ENCODE measurements at regions not wholly inside any gene's neighbourhood (a gene's known extent, or its start where the extent isn't known, plus 50 kb on each side); places are given as distances from the start of the nearest gene placed in this dataset.

DNA sequence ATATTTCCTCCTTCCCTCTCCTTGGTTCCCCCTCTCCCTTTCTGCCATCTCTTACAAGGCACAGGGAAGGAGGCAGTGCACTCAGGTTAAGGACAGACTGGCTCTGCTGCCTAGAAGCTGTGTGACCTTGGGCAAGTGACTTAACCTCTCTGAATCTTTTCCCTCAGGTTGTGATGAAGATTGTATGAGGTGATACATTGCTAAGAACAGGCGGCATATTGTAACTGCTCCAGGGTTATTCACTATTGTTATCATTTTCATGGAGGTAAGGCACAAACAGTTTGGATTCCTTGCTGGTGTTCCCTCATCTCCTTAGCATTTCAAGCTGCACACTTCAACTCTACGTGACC, 126.6 kb upstream of the CXCR4 start:
- ATAC-seq (ENCODE audit: poor library complexity): no peak
- intact Hi-C loops (cut with DNase I): no loop called here
- DNase-seq: no peak

GRCh38 chr2:136243638-136244535, 125.9 kb upstream of the CXCR4 start:
- DNase-seq (peak; percentile 42), ATAC-seq (ENCODE audit: poor library complexity) (peak; percentile 24)
- intact Hi-C loops (cut with DNase I): no loop called here

DNA sequence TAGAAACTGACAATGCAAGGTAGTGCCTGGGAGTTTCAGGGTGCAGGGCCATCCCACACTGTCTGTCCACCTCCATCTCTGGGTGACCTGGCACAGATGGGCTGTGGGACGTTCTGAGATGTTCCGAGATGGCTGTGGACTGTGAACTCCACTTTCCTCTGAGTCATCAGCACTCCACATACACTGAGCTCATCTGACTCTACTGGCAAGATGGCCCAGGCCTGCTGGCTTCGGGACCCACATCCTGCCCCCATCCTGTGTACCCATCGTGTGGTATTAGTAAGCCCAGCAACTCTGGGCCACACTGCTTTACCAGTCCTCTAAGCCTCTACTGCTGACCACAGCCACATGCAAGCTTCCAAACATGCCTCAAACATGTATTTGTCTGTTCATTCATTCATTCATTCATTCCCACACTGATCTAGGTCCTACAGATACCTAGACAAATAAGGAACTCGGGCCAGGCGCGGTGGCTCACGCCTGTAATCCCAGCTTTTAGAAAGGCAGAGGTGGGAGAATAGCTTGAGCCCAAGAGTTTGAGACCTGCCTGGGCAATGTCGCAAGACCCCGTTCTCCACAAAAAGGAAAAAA, 124.8 kb upstream of the CXCR4 start:
- intact Hi-C loops (cut with DNase I): no loop called here
- ATAC-seq (ENCODE audit: poor library complexity): no peak

DNA sequence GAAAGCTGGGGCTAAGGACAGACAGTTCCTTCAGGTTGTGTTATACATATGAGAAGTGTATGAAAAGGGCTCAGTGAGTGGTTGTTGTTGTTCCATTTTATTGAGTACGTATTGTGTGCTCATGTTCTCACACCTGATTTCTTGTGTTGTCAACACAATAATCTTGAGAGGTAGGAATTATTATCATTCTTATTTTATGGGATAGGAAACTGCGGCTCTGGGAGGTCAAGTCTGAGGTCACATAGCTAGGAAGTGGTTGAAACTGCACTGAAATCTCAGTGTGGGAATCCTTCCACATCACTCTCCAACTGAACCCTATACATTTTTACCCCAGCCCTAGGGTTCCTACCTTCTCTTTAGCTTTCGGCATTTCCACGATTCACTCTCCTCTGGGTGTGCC, 124.2 kb upstream of the CXCR4 start:
- no peak for DNase-seq
- ATAC-seq (ENCODE audit: poor library complexity): no peak
- intact Hi-C loops (cut with DNase I): no loop called here

More for the DNA sequence above, 124.8 kb upstream of the CXCR4 start:
- DNase-seq: no peak

DNA sequence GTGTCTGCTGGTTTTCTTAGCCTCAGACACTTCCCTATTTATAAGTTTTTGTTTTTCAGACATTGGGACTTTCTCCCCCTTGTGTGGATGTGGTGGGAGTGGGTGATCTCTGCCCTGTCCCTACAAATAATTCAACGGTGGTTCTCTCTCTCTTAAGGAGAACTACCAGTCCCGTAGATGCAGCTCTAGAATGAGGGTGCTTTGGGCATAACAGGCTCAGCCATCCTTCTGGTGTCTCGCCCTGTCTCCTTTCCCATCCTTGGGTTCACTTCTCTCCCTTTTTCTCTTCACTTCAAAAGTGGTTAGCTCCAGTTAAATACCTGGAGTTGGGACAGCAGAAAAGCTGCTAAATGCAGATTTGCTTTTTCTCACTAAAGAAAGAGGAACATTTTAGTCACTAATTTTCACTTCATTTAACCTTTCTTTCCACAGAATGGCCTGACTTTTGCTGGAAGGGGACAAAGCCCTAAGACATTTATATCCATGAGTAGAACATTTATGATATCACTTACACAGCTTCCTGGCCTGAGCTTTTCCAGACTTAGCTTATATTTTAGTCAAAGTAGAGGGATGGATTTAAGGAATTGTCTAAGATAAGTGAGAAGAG, 121.2 kb upstream of the CXCR4 start:
- no peak for ATAC-seq (ENCODE audit: poor library complexity)
- DNase-seq: no peak
- intact Hi-C loops (cut with DNase I): no loop called here

- peak; percentile 39 for DNase-seq
- peak; percentile 71 for ATAC-seq (ENCODE audit: poor library complexity)
- intact Hi-C loops (cut with DNase I): no loop called here
Observed at GRCh38 chr2:136238286-136239078, 120.5 kb upstream of the CXCR4 start.

- DNase-seq (no peak), ATAC-seq (ENCODE audit: poor library complexity) (no peak)
- intact Hi-C loops (cut with DNase I): no loop called here
Observed at GRCh38 chr2:136236019-136236418, 118.1 kb upstream of the CXCR4 start.

DNA sequence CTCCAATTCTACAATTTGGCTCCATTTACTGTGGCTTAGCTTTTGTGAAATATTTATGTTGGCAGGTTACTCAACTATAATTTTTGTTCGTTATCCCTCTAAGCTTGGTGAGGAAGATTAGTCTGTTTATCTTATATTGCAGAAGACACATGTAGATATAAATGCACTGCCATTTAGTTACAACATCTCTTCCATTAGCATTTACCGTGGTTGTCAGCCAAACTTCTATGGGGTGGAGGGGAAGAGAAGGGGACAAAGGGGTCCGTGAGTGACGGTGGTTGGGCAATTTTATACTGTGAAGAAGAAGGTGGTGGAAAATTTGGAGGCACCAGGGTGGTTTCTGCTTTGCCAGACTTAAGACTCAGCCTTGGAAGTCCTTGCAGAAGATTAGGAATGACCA, 117.6 kb upstream of the CXCR4 start:
- intact Hi-C loops (cut with DNase I): no loop called here
- DNase-seq (no peak), ATAC-seq (ENCODE audit: poor library complexity) (peak; percentile 39)

- intact Hi-C loops (cut with DNase I): no loop called here
- ATAC-seq (ENCODE audit: poor library complexity): no peak
Observed at GRCh38 chr2:136234261-136234660, 116.3 kb upstream of the CXCR4 start.

GRCh38 chr2:136233298-136233697, 115.3 kb upstream of the CXCR4 start:
- no peak for DNase-seq
- intact Hi-C loops (cut with DNase I): no loop called here
- ATAC-seq (ENCODE audit: poor library complexity): no peak

More at GRCh38 chr2:136234261-136234660, 116.3 kb upstream of the CXCR4 start:
- DNase-seq: no peak

GRCh38 chr2:136232456-136233172, 114.7 kb upstream of the CXCR4 start:
- DNase-seq (no peak), ATAC-seq (ENCODE audit: poor library complexity) (no peak)
- intact Hi-C loops (cut with DNase I): no loop called here

GRCh38 chr2:136230464-136230863, 112.5 kb upstream of the CXCR4 start:
- no peak for ATAC-seq (ENCODE audit: poor library complexity)
- intact Hi-C loops (cut with DNase I): no loop called here

GRCh38 chr2:136226903-136227302, 109.0 kb upstream of the CXCR4 start:
- intact Hi-C loops (cut with DNase I): no loop called here
- ATAC-seq (ENCODE audit: poor library complexity) (no peak), DNase-seq (no peak)

More at GRCh38 chr2:136230464-136230863, 112.5 kb upstream of the CXCR4 start:
- no peak for DNase-seq

- DNase-seq: no peak
- no peak for ATAC-seq (ENCODE audit: poor library complexity)
- intact Hi-C loops (cut with DNase I): no loop called here
Observed at GRCh38 chr2:136225950-136226835, 108.2 kb upstream of the CXCR4 start.

DNA sequence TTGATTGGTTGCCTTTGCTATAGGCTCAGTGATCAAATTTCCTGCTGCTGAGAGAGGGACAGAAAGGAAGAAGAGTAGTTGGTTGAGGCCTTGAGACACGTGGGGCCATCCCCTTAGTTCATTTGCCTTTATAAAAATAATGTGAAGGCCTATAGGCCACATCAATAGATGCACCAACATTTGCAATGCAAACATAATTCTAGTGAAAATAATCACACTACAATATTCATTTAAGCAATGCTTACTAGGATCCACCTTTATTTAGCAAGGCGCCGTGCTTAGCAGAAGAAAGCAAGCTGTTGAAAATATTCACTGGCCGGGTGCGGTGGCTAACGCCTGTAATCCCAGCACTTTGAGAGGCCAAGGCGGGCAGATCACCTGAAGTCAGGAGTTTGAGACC, 105.3 kb upstream of the CXCR4 start:
- no peak for DNase-seq
- no peak for ATAC-seq (ENCODE audit: poor library complexity)
- intact Hi-C loops (cut with DNase I): no loop called here

- ATAC-seq (ENCODE audit: poor library complexity): no peak
- intact Hi-C loops (cut with DNase I): no loop called here
- DNase-seq: no peak
Observed at GRCh38 chr2:136222862-136223261, 104.9 kb upstream of the CXCR4 start.

DNA sequence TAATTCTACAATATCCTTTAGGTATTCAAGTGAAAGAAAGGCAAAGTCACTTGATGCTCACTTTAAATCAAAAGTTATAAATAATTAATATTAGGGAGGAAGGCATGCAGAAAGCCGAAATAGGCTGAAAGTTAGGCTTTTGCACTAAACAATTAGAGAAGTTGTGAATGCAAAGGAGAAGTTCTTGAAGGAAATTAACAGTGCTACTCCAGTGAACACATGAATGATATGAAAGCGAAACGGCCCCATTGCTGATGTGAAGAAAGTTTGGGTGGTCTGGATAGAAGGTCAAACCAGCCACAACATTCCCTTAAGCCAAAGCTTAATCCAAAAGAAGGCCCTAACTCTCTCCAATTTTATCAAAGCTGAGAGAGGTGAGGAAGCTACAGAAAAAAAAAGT, 103.1 kb upstream of the CXCR4 start:
- intact Hi-C loops (cut with DNase I): no loop called here
- ATAC-seq (ENCODE audit: poor library complexity) (no peak), DNase-seq (no peak)

- no peak for DNase-seq
- intact Hi-C loops (cut with DNase I): no loop called here
- peak; percentile 41 for ATAC-seq (ENCODE audit: poor library complexity)
Observed at GRCh38 chr2:136219963-136220362, 102.0 kb upstream of the CXCR4 start.

All from Right ventricle myocardium superior (tissue), 1 donor.